ENCODE measurements at regions not wholly inside any gene's neighbourhood (a gene's known extent, or its start where the extent isn't known, plus 50 kb on each side); places are given as distances from the start of the nearest gene placed in this dataset.

DNA sequence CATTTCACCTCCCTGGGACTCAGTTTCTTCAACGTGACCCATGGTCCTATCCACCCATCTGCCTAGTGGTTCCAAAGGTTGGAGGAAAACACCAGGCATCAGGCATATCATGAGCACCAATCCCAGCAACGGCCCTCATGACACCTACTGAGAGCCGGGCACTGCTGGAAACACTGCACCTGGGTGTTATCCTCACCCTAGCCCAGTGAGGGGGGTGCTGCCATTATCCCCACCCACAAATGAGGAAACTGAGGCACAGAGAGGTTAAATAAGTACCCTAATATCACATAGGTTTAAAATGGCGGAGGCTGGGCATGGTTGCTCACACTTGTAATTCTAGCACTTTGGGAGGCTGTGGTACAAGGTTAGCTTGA lies 206.9 kb downstream of the MATN1 start:
- Histone ChIP-seq H3K4me1 (no peaks in the 10 kb centered on the region), H3K9me3 (no peaks in the 10 kb centered on the region), H3K36me3 (no peaks in the 10 kb centered on the region), H3K27ac (no peak overlapping the region), H3K4me3 (no peak overlapping the region), H3K27me3 (no peaks in the 10 kb centered on the region)
- TF ChIP-seq EP300 (IDR thresholded peaks at IDR 0.05) (no peak), POLR2A (IDR thresholded peaks at IDR 0.05) (no peak)
- TF ChIP-seq, protein P1, sequence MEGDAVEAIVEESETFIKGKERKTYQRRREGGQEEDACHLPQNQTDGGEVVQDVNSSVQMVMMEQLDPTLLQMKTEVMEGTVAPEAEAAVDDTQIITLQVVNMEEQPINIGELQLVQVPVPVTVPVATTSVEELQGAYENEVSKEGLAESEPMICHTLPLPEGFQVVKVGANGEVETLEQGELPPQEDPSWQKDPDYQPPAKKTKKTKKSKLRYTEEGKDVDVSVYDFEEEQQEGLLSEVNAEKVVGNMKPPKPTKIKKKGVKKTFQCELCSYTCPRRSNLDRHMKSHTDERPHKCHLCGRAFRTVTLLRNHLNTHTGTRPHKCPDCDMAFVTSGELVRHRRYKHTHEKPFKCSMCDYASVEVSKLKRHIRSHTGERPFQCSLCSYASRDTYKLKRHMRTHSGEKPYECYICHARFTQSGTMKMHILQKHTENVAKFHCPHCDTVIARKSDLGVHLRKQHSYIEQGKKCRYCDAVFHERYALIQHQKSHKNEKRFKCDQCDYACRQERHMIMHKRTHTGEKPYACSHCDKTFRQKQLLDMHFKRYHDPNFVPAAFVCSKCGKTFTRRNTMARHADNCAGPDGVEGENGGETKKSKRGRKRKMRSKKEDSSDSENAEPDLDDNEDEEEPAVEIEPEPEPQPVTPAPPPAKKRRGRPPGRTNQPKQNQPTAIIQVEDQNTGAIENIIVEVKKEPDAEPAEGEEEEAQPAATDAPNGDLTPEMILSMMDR (IDR thresholded peaks at IDR 0.05) = no peak
- WGBS, 2 donors = 86 to 94% methylated on average over 4 of the region's 4 CpGs
- no peak for DNase-seq (ENCODE audit: low spot score in 2 of 2)

DNA sequence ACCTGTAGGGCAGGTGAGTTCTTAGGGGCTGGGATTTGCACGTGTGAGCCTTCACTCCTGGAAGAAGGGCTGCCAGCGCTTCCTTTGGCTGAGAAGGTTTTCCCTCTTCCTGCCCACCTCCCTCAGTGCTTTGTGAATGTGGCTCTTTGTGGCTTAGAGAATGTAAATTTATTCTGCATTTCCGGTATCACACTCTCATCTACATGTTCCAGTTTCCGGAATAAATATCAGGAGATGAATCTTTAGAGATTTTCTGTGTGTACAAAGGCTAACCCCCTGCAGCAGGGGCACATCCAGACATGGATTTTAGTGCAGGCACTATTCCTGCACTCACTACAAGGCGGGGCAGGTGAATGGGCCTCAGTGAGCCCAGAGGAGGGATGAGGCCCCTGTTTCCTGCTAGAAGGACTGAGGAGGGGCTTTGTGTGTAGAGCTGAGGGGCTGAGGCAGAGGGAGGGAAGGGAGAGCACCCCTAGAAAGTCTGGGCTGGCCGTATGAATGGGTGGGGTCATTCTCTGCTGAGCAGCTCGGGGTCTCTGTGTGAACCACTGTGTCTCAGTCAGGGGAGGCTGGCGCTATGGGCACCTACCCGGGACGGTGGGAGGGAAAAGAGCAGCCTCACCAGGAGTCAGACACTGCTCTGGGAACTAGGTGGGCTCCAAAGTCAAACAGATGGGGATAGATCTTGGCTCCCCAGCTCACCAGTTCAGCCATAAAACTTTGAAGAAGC lies 207.5 kb downstream of the MATN1 start:
- Histone ChIP-seq H3K9me3 (no peaks in the 10 kb centered on the region), H3K4me1 (no peaks in the 10 kb centered on the region), H3K27ac (no peak overlapping the region), H3K4me3 (no peak overlapping the region), H3K27me3 (no peaks in the 10 kb centered on the region), H3K36me3 (no peaks in the 10 kb centered on the region)
- no peak for DNase-seq (ENCODE audit: low spot score in 2 of 2)
- TF ChIP-seq EP300 (IDR thresholded peaks at IDR 0.05) = no peak
- no peak for TF ChIP-seq POLR2A (IDR thresholded peaks at IDR 0.05)
- TF ChIP-seq, protein P1 (IDR thresholded peaks at IDR 0.05) = no peak
- WGBS, 2 donors = 44 to 52% methylated on average over 10 of the region's 10 CpGs

DNA sequence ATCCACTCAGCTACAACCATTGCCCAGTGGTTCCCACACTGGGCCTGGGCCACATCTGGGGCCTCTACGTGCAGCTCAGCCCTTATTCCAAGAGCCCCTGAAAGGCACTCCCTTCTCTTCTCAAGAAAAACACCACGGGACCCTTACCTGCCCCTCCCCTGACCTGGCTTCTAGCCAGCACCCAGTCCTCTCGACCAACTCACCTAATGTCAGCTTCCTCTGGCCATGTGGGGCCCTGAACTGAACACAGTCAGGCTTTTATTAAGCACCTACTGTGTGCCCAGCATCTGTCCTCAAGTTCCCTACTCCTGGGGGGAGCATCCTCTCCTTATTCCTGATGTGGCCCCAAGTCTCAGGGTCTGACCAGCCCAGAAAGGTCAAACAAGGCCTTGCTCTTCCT lies 208.4 kb downstream of the MATN1 start:
- WGBS, 2 donors = 36 to 58% methylated on average over 3 of the region's 3 CpGs
- H3K9me3 ChIP-seq = no peaks in the 10 kb centered on the region
- no peaks in the 10 kb centered on the region for H3K27me3 ChIP-seq
- no peak overlapping the region for H3K4me3 ChIP-seq
- DNase-seq (ENCODE audit: low spot score in 2 of 2) = no peak
- H3K27ac ChIP-seq = no peak overlapping the region
- H3K36me3 ChIP-seq = no peaks in the 10 kb centered on the region
- TF ChIP-seq POLR2A (IDR thresholded peaks at IDR 0.05) (no peak), EP300 (IDR thresholded peaks at IDR 0.05) (no peak)
- TF ChIP-seq, protein P1 (IDR thresholded peaks at IDR 0.05) = no peak
- no peaks in the 10 kb centered on the region for H3K4me1 ChIP-seq

DNA sequence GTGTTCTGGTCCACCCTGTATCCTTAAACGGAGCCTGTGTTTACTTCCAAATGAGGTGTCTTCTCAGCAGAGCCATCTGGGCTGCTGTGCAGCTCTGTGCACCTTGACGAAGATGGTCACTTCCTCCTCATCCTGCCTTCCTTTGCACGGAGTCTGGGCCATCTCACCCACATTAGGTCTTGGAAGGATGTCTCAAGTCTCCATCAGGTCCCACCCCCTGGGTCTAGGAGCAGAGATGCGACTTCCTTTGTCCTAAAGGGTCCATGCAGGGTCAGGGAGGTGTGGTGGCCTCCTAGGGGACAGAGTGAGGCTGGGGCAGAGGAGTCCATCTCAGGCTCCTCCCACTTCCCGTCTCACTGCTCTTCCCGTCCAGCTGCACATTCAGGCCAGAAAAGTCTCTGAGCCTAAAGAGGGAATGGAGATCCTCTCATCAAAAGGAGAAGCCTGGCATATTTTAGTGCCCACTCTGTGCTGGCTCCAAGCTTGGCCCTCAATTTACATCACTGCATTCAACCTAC lies 209.2 kb downstream of the MATN1 start:
- H3K27ac ChIP-seq = no peak overlapping the region
- H3K36me3 ChIP-seq = no peaks in the 10 kb centered on the region
- 41 to 48% methylated on average over 6 of the region's 6 CpGs for WGBS, 2 donors
- H3K4me1 ChIP-seq = no peaks in the 10 kb centered on the region
- no peak overlapping the region for H3K4me3 ChIP-seq
- DNase-seq (ENCODE audit: low spot score in 2 of 2) = no peak
- H3K27me3 ChIP-seq = no peaks in the 10 kb centered on the region
- no peaks in the 10 kb centered on the region for H3K9me3 ChIP-seq
- TF ChIP-seq, protein P1 (IDR thresholded peaks at IDR 0.05) = no peak
- TF ChIP-seq POLR2A (IDR thresholded peaks at IDR 0.05) (no peak), EP300 (IDR thresholded peaks at IDR 0.05) (no peak)

DNA sequence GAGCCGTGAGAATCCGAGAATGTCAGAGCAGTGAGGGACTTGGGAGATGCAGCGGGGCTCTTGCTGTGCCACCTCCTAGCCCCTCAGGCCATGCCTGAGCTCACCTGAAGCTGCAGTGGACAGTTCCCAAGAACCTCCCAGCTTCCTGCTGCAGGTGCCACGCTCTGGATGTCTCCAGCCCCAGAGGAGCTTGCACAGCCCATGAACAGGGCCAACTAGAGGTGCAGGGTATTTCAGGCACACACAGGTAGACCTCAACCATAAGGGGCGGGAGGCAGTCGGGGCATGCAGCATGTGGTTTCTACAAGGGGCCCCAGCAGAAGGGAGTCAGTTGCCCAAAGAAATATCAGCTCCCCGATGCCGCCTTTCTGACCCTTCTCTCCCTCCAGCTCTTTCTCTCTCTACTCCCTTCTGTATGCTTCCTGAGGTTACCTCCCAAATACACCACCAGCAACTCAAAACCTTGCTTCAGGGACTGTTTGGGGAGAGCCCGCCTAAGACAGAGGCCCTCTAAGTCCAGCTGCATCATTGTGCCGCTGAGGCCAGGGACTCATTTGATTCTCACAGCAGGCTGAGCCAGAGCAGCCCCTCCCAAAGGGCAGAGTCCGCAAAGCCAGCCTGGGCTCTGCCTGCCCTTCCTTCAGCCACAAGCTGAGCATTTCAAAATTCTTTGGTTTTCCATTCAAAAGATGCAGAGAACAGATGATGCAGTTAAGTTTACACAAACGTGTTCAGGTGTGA lies 209.8 kb downstream of the MATN1 start:
- no peaks in the 10 kb centered on the region for H3K9me3 ChIP-seq
- H3K4me3 ChIP-seq = no peak overlapping the region
- H3K27ac ChIP-seq = no peak overlapping the region
- WGBS, 2 donors = 63 to 68% methylated on average over 12 of the region's 12 CpGs
- no peak for TF ChIP-seq EP300 (IDR thresholded peaks at IDR 0.05)
- TF ChIP-seq, protein P1 (IDR thresholded peaks at IDR 0.05) = no peak
- no peak for TF ChIP-seq POLR2A (IDR thresholded peaks at IDR 0.05)
- H3K36me3 ChIP-seq = no peaks in the 10 kb centered on the region
- H3K4me1 ChIP-seq = no peaks in the 10 kb centered on the region
- no peaks in the 10 kb centered on the region for H3K27me3 ChIP-seq
- DNase-seq (ENCODE audit: low spot score in 2 of 2) = no peak
